ENCODE measurements at regions not wholly inside any gene's neighbourhood (a gene's known extent, or its start where the extent isn't known, plus 50 kb on each side); places are given as distances from the start of the nearest gene placed in this dataset.
"Not testable (repeated sequence)": the region's sequence is repeated elsewhere in the genome, so short reads cannot be mapped to it uniquely, and the experiment has no call there.

DNA sequence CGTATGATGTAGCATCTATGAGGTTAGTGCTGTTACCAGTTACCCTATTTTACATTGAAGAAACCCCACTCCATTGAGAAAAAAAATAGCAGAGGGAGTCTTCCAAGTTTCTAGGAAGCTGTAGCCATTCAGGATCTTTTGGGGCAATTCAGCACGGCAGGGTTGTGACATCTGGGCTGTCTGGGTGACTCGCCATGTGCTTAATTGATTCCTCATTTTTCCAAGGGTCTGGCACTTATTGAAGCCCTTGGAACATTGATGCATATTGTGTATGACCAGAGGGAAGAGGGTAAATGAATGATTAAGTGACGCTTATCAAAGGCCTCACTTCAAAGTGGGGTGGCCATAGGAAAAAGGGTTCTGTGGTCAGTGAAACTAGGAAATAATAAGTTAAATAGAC, 248.7 kb downstream of the ARHGAP12 start:
- Histone ChIP-seq H3K36me3 (ENCODE audit: control insufficient read depth in 2 of 2, insufficient read depth in 2 of 2, low read length in 1 of 2) (no peaks in the 10 kb centered on the region), H3K4me1 (ENCODE audit: control insufficient read depth in 2 of 2, insufficient read depth in 2 of 2, low read length in 2 of 2) (no peaks in the 10 kb centered on the region), H3K4me3 (ENCODE audit: low read length in 2 of 2) (no peak overlapping the region), H3K9me3 (ENCODE audit: control insufficient read depth in 2 of 2, insufficient read depth in 1 of 2, low read length in 1 of 2) (peaks cover 0 to 3% of the 10 kb centered on the region in 2 donors), H3K27me3 (ENCODE audit: control insufficient read depth in 2 of 2, insufficient read depth in 1 of 2, low read length in 1 of 2) (no peaks in the 10 kb centered on the region), H3K27ac (ENCODE audit: low read depth in 1 of 2, low read length in 1 of 2) (no peak overlapping the region)
- WGBS: 97% methylated on average over 4 of the region's 4 CpGs
- DNase-seq (ENCODE audit: low read depth in 6 of 9, low spot score in 9 of 9): no peak

DNA sequence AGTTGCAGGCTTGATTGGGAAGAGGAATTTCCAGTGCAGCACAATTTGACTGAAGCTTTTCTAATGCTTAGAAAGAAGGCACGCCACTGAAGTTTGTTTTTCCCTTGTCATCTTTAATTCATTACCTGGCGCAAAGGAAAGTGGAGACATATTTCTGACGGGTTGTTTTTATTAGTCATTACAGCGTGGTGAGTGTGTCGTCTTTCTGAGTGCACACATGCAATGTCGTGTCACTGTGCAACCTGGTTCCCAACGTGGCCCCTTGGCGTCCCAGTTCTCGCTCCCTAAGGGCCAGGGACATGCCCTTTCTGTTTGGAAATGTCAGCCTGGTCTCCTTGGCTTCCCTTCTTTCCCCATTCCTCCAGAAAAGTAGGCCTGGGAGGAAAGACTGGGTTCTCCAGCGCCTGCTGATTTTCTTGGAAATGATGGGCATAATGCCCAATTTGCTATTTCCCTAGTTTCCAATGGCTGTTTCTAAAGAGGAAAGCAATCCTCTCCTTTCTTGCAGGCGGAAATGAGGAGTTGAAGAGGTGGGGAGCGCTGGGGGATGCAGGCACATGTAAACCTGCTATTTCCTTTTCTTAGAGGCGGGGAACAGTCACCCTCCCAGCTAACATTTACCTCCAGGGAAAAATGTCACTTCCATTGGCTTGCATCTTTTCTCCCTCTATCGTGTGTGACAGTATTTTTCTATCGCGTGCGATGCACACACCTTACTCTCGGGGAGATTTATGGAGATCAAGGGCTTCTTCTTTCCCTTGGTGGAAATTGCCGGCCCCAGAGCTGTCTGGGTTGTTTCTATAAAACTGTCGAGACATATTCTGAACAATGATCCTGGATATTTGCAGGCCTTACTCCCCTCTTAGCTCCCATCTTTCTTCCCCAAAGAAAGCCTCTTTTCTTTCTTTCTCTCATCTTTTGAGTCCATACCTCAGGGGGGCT, 249.8 kb downstream of the ARHGAP12 start:
- no peaks in the 10 kb centered on the region for H3K36me3 ChIP-seq (ENCODE audit: control insufficient read depth in 2 of 2, insufficient read depth in 2 of 2, low read length in 1 of 2)
- 94% methylated on average over 20 of the region's 20 CpGs for WGBS
- no peaks in the 10 kb centered on the region for H3K4me1 ChIP-seq (ENCODE audit: control insufficient read depth in 2 of 2, insufficient read depth in 2 of 2, low read length in 2 of 2)
- H3K9me3 ChIP-seq (ENCODE audit: control insufficient read depth in 2 of 2, insufficient read depth in 1 of 2, low read length in 1 of 2): peaks cover 0 to 5% of the 10 kb centered on the region in 2 donors
- H3K4me3 ChIP-seq (ENCODE audit: low read length in 2 of 2): no peak overlapping the region
- DNase-seq (ENCODE audit: low read depth in 6 of 9, low spot score in 9 of 9): no peak
- no peaks in the 10 kb centered on the region for H3K27me3 ChIP-seq (ENCODE audit: control insufficient read depth in 2 of 2, insufficient read depth in 1 of 2, low read length in 1 of 2)
- no peak overlapping the region for H3K27ac ChIP-seq (ENCODE audit: low read depth in 1 of 2, low read length in 1 of 2)

DNA sequence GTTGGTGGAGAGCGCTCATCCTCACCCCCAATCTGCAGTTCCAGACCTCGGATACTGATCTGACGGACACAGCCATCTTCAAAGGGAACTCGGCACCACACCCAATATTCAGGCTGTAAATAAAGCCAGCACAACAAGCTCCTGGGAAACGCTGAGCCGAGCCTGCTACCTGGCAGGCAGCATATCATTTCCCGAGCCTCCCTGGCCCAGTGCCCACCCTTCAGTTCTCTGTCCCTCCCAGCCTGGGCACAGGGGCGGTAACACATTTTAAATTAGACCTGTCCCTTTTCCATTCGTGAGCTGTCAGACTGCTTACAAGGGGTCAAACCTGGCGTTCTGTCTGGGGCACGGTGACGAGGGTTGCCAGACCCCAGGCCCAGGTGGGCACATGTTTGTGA, 250.5 kb downstream of the ARHGAP12 start:
- Histone ChIP-seq H3K27ac (ENCODE audit: low read depth in 1 of 2, low read length in 1 of 2) (peak overlapping the region in 1 of 2 donors; percentile 8), H3K9me3 (ENCODE audit: control insufficient read depth in 2 of 2, insufficient read depth in 1 of 2, low read length in 1 of 2) (peaks cover 0 to 6% of the 10 kb centered on the region in 2 donors), H3K27me3 (ENCODE audit: control insufficient read depth in 2 of 2, insufficient read depth in 1 of 2, low read length in 1 of 2) (no peaks in the 10 kb centered on the region), H3K4me1 (ENCODE audit: control insufficient read depth in 2 of 2, insufficient read depth in 2 of 2, low read length in 2 of 2) (no peaks in the 10 kb centered on the region), H3K4me3 (ENCODE audit: low read length in 2 of 2) (no peak overlapping the region), H3K36me3 (ENCODE audit: control insufficient read depth in 2 of 2, insufficient read depth in 2 of 2, low read length in 1 of 2) (no peaks in the 10 kb centered on the region)
- 91% methylated on average over 12 of the region's 12 CpGs for WGBS
- DNase-seq (ENCODE audit: low read depth in 6 of 9, low spot score in 9 of 9): no peak

DNA sequence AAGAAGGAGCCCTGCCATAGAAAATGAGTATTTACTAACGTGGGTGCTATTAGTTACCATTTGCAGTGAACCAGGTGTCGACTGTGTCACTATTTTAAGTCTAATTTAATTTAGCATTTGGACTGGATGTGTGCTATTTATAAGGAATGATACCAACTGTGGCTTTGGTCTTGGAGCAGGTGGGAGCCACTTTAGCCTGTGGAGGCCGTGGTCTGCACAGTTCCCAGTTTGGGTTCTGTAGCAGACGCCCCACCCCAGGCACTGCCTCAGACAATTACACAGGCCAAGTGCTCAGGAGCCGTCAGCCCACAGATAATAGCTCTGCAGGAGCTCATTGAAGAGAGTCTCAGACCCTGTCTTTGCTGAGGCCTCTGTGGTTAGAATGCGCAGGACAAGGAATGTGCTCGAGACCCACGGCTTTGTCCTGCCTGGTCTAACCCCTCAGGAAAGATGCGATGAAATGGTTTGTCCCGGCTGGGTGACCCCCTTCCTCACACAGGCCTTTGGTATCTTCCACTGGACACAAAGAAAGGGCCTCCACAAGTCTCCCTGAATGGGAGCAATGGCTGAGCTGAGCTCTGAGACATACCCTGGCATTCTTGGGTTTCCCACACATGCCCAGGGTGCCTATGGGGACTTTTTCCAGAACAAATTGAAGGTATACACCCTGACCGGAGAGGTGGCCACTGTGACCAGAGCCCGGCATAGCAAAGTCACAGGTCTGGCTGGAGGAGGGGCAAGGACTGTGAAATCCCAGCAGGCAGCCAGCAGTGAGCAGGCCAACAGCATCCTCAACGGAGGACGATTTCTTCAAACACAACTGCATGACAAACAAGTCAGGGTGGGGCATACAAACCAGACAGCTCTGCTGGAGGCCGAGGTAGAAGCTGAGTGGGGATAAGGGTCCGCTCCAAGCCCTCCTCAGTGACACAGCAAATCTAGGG, 251.2 kb downstream of the ARHGAP12 start:
- Histone ChIP-seq H3K4me1 (ENCODE audit: control insufficient read depth in 2 of 2, insufficient read depth in 2 of 2, low read length in 2 of 2) (no peaks in the 10 kb centered on the region), H3K27me3 (ENCODE audit: control insufficient read depth in 2 of 2, insufficient read depth in 1 of 2, low read length in 1 of 2) (no peaks in the 10 kb centered on the region), H3K9me3 (ENCODE audit: control insufficient read depth in 2 of 2, insufficient read depth in 1 of 2, low read length in 1 of 2) (peaks cover 0 to 6% of the 10 kb centered on the region in 2 donors), H3K4me3 (ENCODE audit: low read length in 2 of 2) (no peak overlapping the region), H3K27ac (ENCODE audit: low read depth in 1 of 2, low read length in 1 of 2) (no peak overlapping the region), H3K36me3 (ENCODE audit: control insufficient read depth in 2 of 2, insufficient read depth in 2 of 2, low read length in 1 of 2) (no peaks in the 10 kb centered on the region)
- no peak for DNase-seq (ENCODE audit: low read depth in 6 of 9, low spot score in 9 of 9)
- 94% methylated on average over 16 of the region's 16 CpGs for WGBS

DNA sequence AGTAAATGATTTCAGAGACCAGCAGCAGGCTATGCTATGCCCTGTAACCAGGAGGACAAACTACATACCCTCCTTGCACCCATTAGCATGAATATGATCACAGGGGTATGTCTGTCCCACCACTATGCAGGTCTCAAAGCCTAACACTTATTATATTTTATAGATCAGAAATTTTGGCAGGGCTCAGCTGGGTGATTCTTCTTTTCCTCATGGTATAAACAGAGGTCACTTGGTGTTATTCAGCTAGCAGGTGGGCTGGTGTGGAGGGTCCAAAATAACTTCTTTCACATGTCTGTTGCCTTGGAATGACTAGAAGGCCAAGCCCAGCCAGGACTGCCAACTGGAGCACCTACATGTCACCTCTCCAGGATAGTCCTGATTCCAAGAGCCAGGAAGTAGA, 252.9 kb downstream of the ARHGAP12 start:
- no peaks in the 10 kb centered on the region for H3K4me1 ChIP-seq (ENCODE audit: control insufficient read depth in 2 of 2, insufficient read depth in 2 of 2, low read length in 2 of 2)
- H3K36me3 ChIP-seq (ENCODE audit: control insufficient read depth in 2 of 2, insufficient read depth in 2 of 2, low read length in 1 of 2): no peaks in the 10 kb centered on the region
- H3K27ac ChIP-seq (ENCODE audit: low read depth in 1 of 2, low read length in 1 of 2): no peak overlapping the region
- no peaks in the 10 kb centered on the region for H3K27me3 ChIP-seq (ENCODE audit: control insufficient read depth in 2 of 2, insufficient read depth in 1 of 2, low read length in 1 of 2)
- DNase-seq (ENCODE audit: low read depth in 6 of 9, low spot score in 9 of 9): no peak
- no peak overlapping the region for H3K4me3 ChIP-seq (ENCODE audit: low read length in 2 of 2)
- peaks cover 0 to 12% of the 10 kb centered on the region in 2 donors for H3K9me3 ChIP-seq (ENCODE audit: control insufficient read depth in 2 of 2, insufficient read depth in 1 of 2, low read length in 1 of 2)

DNA sequence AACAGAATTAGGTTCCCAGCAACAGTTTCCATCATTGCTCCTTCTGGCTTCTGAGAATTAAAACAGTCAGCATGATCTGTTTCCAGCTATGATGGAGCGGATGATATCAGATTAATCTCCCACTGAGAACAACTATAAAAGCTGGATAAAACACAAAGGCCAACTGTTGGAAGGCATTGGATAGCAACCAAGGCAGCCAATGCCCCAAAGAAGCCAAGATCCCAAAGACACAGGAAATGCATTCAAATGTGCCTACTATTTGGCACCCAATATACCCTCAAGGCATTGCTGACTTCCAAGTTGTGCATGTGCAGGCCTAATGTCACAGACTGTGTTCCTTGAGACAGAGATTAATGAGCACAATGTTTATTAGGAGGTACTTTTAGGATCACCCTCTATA, 259.3 kb downstream of the ARHGAP12 start:
- whole genome bisulfite sequencing: 98% methylated on average over 1 of the region's 1 CpG
- no peak for DNase-seq (ENCODE audit: low read depth in 6 of 9, low spot score in 9 of 9)
- Histone ChIP-seq H3K36me3 (ENCODE audit: control insufficient read depth in 2 of 2, insufficient read depth in 2 of 2, low read length in 1 of 2) (no peaks in the 10 kb centered on the region), H3K27ac (ENCODE audit: low read depth in 1 of 2, low read length in 1 of 2) (no peak overlapping the region), H3K4me1 (ENCODE audit: control insufficient read depth in 2 of 2, insufficient read depth in 2 of 2, low read length in 2 of 2) (no peaks in the 10 kb centered on the region), H3K9me3 (ENCODE audit: control insufficient read depth in 2 of 2, insufficient read depth in 1 of 2, low read length in 1 of 2) (peaks cover 0 to 10% of the 10 kb centered on the region in 2 donors), H3K27me3 (ENCODE audit: control insufficient read depth in 2 of 2, insufficient read depth in 1 of 2, low read length in 1 of 2) (no peaks in the 10 kb centered on the region), H3K4me3 (ENCODE audit: low read length in 2 of 2) (no peak overlapping the region)

DNA sequence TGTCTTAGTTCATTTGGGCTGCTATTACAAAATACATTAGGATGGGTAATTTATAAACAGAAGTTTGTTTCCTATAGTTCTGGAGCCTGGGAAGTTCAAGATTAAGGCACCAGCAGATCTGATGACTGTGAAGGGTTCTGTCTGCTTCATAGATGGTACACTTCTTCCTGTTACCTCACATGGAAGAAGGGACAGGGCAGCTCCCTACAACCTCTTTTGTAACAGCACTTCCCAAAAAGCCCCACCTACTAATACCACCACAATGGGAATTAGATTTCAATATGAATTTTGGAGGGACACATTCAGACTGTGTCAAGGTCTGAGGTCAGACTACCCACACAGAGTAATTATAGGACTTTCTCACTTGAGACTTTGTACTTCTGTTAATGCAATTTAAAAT, 260.3 kb downstream of the ARHGAP12 start:
- no peak for DNase-seq (ENCODE audit: low read depth in 6 of 9, low spot score in 9 of 9)
- Histone ChIP-seq H3K4me3 (ENCODE audit: low read length in 2 of 2) (no peak overlapping the region), H3K36me3 (ENCODE audit: control insufficient read depth in 2 of 2, insufficient read depth in 2 of 2, low read length in 1 of 2) (no peaks in the 10 kb centered on the region), H3K4me1 (ENCODE audit: control insufficient read depth in 2 of 2, insufficient read depth in 2 of 2, low read length in 2 of 2) (no peaks in the 10 kb centered on the region), H3K9me3 (ENCODE audit: control insufficient read depth in 2 of 2, insufficient read depth in 1 of 2, low read length in 1 of 2) (peaks cover 0 to 6% of the 10 kb centered on the region in 2 donors), H3K27me3 (ENCODE audit: control insufficient read depth in 2 of 2, insufficient read depth in 1 of 2, low read length in 1 of 2) (no peaks in the 10 kb centered on the region), H3K27ac (ENCODE audit: low read depth in 1 of 2, low read length in 1 of 2) (no peak overlapping the region)

DNA sequence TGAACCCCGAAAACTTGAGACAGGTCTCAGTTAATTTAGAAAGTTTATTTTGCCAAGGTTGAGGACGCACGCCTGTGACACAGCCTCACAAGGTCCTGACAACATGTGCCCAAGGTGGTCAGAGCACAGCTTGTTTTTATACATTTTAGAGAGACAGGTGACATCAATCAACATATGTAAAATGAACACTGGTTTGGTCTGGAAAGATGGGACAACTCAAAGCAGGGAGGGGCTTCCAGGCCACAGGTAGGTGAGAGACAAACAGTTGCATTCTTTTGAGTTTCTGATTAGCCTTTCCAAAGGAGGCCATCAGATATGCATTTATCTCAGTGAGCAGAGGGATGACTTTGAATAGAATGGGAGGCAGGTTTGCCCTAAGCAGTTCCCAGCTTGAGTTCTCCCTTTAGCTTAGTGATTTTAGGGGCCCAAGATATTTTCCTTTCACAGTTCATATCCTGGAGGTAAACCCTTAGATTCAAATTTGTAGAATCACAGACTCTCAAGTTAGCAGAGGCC, 262.8 kb downstream of the ARHGAP12 start:
- H3K27me3 ChIP-seq (ENCODE audit: control insufficient read depth in 2 of 2, insufficient read depth in 1 of 2, low read length in 1 of 2); H3K4me1 ChIP-seq (ENCODE audit: control insufficient read depth in 2 of 2, insufficient read depth in 2 of 2, low read length in 2 of 2); H3K4me3 ChIP-seq (ENCODE audit: low read length in 2 of 2); H3K36me3 ChIP-seq (ENCODE audit: control insufficient read depth in 2 of 2, insufficient read depth in 2 of 2, low read length in 1 of 2); DNase-seq (ENCODE audit: low read depth in 6 of 9, low spot score in 9 of 9); H3K9me3 ChIP-seq (ENCODE audit: control insufficient read depth in 2 of 2, insufficient read depth in 1 of 2, low read length in 1 of 2); H3K27ac ChIP-seq (ENCODE audit: low read depth in 1 of 2, low read length in 1 of 2): not testable (repeated sequence)
- 97% methylated on average over 3 of the region's 3 CpGs for WGBS

DNA sequence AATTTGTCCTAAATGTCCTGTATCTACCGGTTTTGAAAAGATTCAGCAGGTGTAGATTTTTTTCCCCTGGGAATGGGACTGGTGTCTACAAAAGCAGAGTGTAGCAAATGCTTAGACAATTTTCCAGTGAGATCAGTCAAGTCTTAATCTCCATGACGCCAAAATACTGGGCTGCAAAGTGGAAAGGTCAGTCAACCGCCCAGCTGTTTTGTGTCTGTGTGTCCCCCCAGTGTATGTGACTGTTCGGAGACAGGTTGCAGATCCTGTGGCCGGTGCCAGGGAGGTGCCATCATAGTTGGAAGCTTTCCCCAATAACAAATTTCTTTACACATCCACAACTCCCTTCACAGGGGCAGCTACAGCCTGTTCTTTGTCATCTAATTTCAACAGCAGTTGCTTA, 263.8 kb downstream of the ARHGAP12 start:
- no peaks in the 10 kb centered on the region for H3K4me1 ChIP-seq (ENCODE audit: control insufficient read depth in 2 of 2, insufficient read depth in 2 of 2, low read length in 2 of 2)
- H3K9me3 ChIP-seq (ENCODE audit: control insufficient read depth in 2 of 2, insufficient read depth in 1 of 2, low read length in 1 of 2): peaks cover 0 to 5% of the 10 kb centered on the region in 2 donors
- no peak overlapping the region for H3K27ac ChIP-seq (ENCODE audit: low read depth in 1 of 2, low read length in 1 of 2)
- no peak overlapping the region for H3K4me3 ChIP-seq (ENCODE audit: low read length in 2 of 2)
- no peaks in the 10 kb centered on the region for H3K36me3 ChIP-seq (ENCODE audit: control insufficient read depth in 2 of 2, insufficient read depth in 2 of 2, low read length in 1 of 2)
- 95% methylated on average over 5 of the region's 5 CpGs for WGBS
- DNase-seq (ENCODE audit: low read depth in 6 of 9, low spot score in 9 of 9): no peak
- no peaks in the 10 kb centered on the region for H3K27me3 ChIP-seq (ENCODE audit: control insufficient read depth in 2 of 2, insufficient read depth in 1 of 2, low read length in 1 of 2)

Measured in thymus (tissue), 11 donors.